ENCODE measurements at regions not wholly inside any gene's neighbourhood (a gene's known extent, or its start where the extent isn't known, plus 50 kb on each side); places are given as distances from the start of the nearest gene placed in this dataset.
"Not testable (repeated sequence)": the region's sequence is repeated elsewhere in the genome, so short reads cannot be mapped to it uniquely, and the experiment has no call there.

GRCh38 chr12:33614630-33615029 lies 175.0 kb upstream of the SYT10 start:
- Histone ChIP-seq H3K23ac (ENCODE audit: low read length) (no peak overlapping the region), H2BK5ac (ENCODE audit: low read length) (no peak overlapping the region)
- no peak for DNase-seq

GRCh38 chr12:33617218-33617617 lies 177.6 kb upstream of the SYT10 start:
- Histone ChIP-seq H3K4me3 (ENCODE audit: low read length) (no peak overlapping the region), H2AK5ac (ENCODE audit: low read length) (no peak overlapping the region), H3K27me3 (ENCODE audit: insufficient read depth, low read length, poor library complexity) (no peaks in the 10 kb centered on the region), H3K27ac (ENCODE audit: low read depth, low read length) (no peak overlapping the region), H4K5ac (ENCODE audit: low read length) (no peak overlapping the region), H2BK120ac (ENCODE audit: low read depth, low read length) (no peak overlapping the region), H3K36me3 (ENCODE audit: control insufficient read depth, insufficient read depth, low read length) (no peaks in the 10 kb centered on the region), H3K79me2 (ENCODE audit: control insufficient read depth, insufficient read depth, low read length) (no peaks in the 10 kb centered on the region), H3K4me2 (ENCODE audit: low read length) (no peak overlapping the region), H3K18ac (ENCODE audit: low read length) (no peak overlapping the region), H4K8ac (ENCODE audit: low read depth, low read length) (no peak overlapping the region), H3K56ac (ENCODE audit: low read length) (no peak overlapping the region), H3K4me1 (ENCODE audit: control insufficient read depth, low read depth, low read length) (no peaks in the 10 kb centered on the region), H3K79me1 (ENCODE audit: low read length) (no peaks in the 10 kb centered on the region), H2BK15ac (replicated peaks; ENCODE audit: low read depth) (no peak overlapping the region), H3K9ac (ENCODE audit: low read length) (no peak overlapping the region), H3K4ac (ENCODE audit: low read depth, low read length) (no peak overlapping the region), H2BK5ac (ENCODE audit: low read length) (no peak overlapping the region), H3K23ac (ENCODE audit: low read length) (no peak overlapping the region)
- DNase-seq, result no peak
- WGBS (ENCODE audit: extremely low coverage, insufficient coverage, low lambda C conversion rate), result no CpG with 5 or more reads among the region's 3 CpGs

More at GRCh38 chr12:33614630-33615029, 175.0 kb upstream of the SYT10 start:
- H3K27me3 ChIP-seq (ENCODE audit: insufficient read depth, low read length, poor library complexity), result no peaks in the 10 kb centered on the region
- H4K5ac ChIP-seq (ENCODE audit: low read length), result no peak overlapping the region
- H2BK120ac ChIP-seq (ENCODE audit: low read depth, low read length), result no peak overlapping the region
- H2BK15ac ChIP-seq (replicated peaks; ENCODE audit: low read depth), result no peak overlapping the region
- no peaks in the 10 kb centered on the region for H3K79me1 ChIP-seq (ENCODE audit: low read length)
- no CpG with 5 or more reads among the region's 3 CpGs for WGBS (ENCODE audit: extremely low coverage, insufficient coverage, low lambda C conversion rate)
- no peaks in the 10 kb centered on the region for H3K36me3 ChIP-seq (ENCODE audit: control insufficient read depth, insufficient read depth, low read length)
- no peak overlapping the region for H3K4ac ChIP-seq (ENCODE audit: low read depth, low read length)
- H2AK5ac ChIP-seq (ENCODE audit: low read length), result no peak overlapping the region
- no peak overlapping the region for H3K4me3 ChIP-seq (ENCODE audit: low read length)
- no peak overlapping the region for H3K18ac ChIP-seq (ENCODE audit: low read length)
- H3K4me1 ChIP-seq (ENCODE audit: control insufficient read depth, low read depth, low read length), result peaks cover 3% of the 10 kb centered on the region
- H4K8ac ChIP-seq (ENCODE audit: low read depth, low read length), result no peak overlapping the region
- no peak overlapping the region for H3K27ac ChIP-seq (ENCODE audit: low read depth, low read length)
- no peak overlapping the region for H3K9ac ChIP-seq (ENCODE audit: low read length)
- H3K56ac ChIP-seq (ENCODE audit: low read length), result no peak overlapping the region
- H3K79me2 ChIP-seq (ENCODE audit: control insufficient read depth, insufficient read depth, low read length), result no peaks in the 10 kb centered on the region
- no peak overlapping the region for H3K4me2 ChIP-seq (ENCODE audit: low read length)

GRCh38 chr12:33628087-33628486 lies 188.5 kb upstream of the SYT10 start:
- Histone ChIP-seq H3K18ac (ENCODE audit: low read length) (no peak overlapping the region), H3K4me3 (ENCODE audit: low read length) (no peak overlapping the region), H3K4me2 (ENCODE audit: low read length) (no peak overlapping the region), H4K5ac (ENCODE audit: low read length) (no peak overlapping the region), H2BK120ac (ENCODE audit: low read depth, low read length) (no peak overlapping the region), H2BK15ac (replicated peaks; ENCODE audit: low read depth) (no peak overlapping the region), H3K79me2 (ENCODE audit: control insufficient read depth, insufficient read depth, low read length) (no peaks in the 10 kb centered on the region), H3K4ac (ENCODE audit: low read depth, low read length) (no peak overlapping the region), H3K27me3 (ENCODE audit: insufficient read depth, low read length, poor library complexity) (no peaks in the 10 kb centered on the region), H2AK5ac (ENCODE audit: low read length) (no peak overlapping the region), H3K79me1 (ENCODE audit: low read length) (no peaks in the 10 kb centered on the region), H3K56ac (ENCODE audit: low read length) (no peak overlapping the region), H3K4me1 (ENCODE audit: control insufficient read depth, low read depth, low read length) (no peaks in the 10 kb centered on the region), H3K36me3 (ENCODE audit: control insufficient read depth, insufficient read depth, low read length) (no peaks in the 10 kb centered on the region), H3K27ac (ENCODE audit: low read depth, low read length) (no peak overlapping the region), H4K8ac (ENCODE audit: low read depth, low read length) (no peak overlapping the region), H2BK5ac (ENCODE audit: low read length) (no peak overlapping the region), H3K9ac (ENCODE audit: low read length) (no peak overlapping the region), H3K23ac (ENCODE audit: low read length) (no peak overlapping the region)
- no CpG with 5 or more reads among the region's 1 CpG for WGBS (ENCODE audit: extremely low coverage, insufficient coverage, low lambda C conversion rate)
- peak; percentile 8 for DNase-seq

GRCh38 chr12:33634544-33634943 lies 194.9 kb upstream of the SYT10 start:
- H4K5ac ChIP-seq (ENCODE audit: low read length), result no peak overlapping the region
- no peak overlapping the region for H2BK5ac ChIP-seq (ENCODE audit: low read length)
- H3K23ac ChIP-seq (ENCODE audit: low read length), result no peak overlapping the region
- H3K4me2 ChIP-seq (ENCODE audit: low read length), result no peak overlapping the region
- no peak overlapping the region for H3K4me3 ChIP-seq (ENCODE audit: low read length)
- H3K79me1 ChIP-seq (ENCODE audit: low read length), result no peaks in the 10 kb centered on the region
- DNase-seq, result no peak
- no peaks in the 10 kb centered on the region for H3K4me1 ChIP-seq (ENCODE audit: control insufficient read depth, low read depth, low read length)
- no peak overlapping the region for H3K56ac ChIP-seq (ENCODE audit: low read length)
- H2BK120ac ChIP-seq (ENCODE audit: low read depth, low read length), result no peak overlapping the region
- no CpG with 5 or more reads among the region's 3 CpGs for WGBS (ENCODE audit: extremely low coverage, insufficient coverage, low lambda C conversion rate)
- H3K27me3 ChIP-seq (ENCODE audit: insufficient read depth, low read length, poor library complexity), result no peaks in the 10 kb centered on the region
- H3K27ac ChIP-seq (ENCODE audit: low read depth, low read length), result no peak overlapping the region
- no peak overlapping the region for H3K18ac ChIP-seq (ENCODE audit: low read length)
- no peak overlapping the region for H4K8ac ChIP-seq (ENCODE audit: low read depth, low read length)
- no peak overlapping the region for H3K4ac ChIP-seq (ENCODE audit: low read depth, low read length)
- H2BK15ac ChIP-seq (replicated peaks; ENCODE audit: low read depth), result no peak overlapping the region
- no peak overlapping the region for H2AK5ac ChIP-seq (ENCODE audit: low read length)
- H3K79me2 ChIP-seq (ENCODE audit: control insufficient read depth, insufficient read depth, low read length), result no peaks in the 10 kb centered on the region
- peaks cover 2% of the 10 kb centered on the region for H3K36me3 ChIP-seq (ENCODE audit: control insufficient read depth, insufficient read depth, low read length)
- H3K9ac ChIP-seq (ENCODE audit: low read length), result no peak overlapping the region

GRCh38 chr12:33636930-33637329 lies 197.3 kb upstream of the SYT10 start:
- not testable (repeated sequence) for H3K56ac ChIP-seq (ENCODE audit: low read length); H3K79me1 ChIP-seq (ENCODE audit: low read length); H2BK5ac ChIP-seq (ENCODE audit: low read length); H2BK120ac ChIP-seq (ENCODE audit: low read depth, low read length); H3K18ac ChIP-seq (ENCODE audit: low read length); H3K79me2 ChIP-seq (ENCODE audit: control insufficient read depth, insufficient read depth, low read length); H3K27ac ChIP-seq (ENCODE audit: low read depth, low read length); H3K4me1 ChIP-seq (ENCODE audit: control insufficient read depth, low read depth, low read length); H4K5ac ChIP-seq (ENCODE audit: low read length); H3K4me3 ChIP-seq (ENCODE audit: low read length); H3K23ac ChIP-seq (ENCODE audit: low read length); H3K36me3 ChIP-seq (ENCODE audit: control insufficient read depth, insufficient read depth, low read length); H3K27me3 ChIP-seq (ENCODE audit: insufficient read depth, low read length, poor library complexity); DNase-seq; H3K4ac ChIP-seq (ENCODE audit: low read depth, low read length); H4K8ac ChIP-seq (ENCODE audit: low read depth, low read length); H3K4me2 ChIP-seq (ENCODE audit: low read length); H2AK5ac ChIP-seq (ENCODE audit: low read length); H3K9ac ChIP-seq (ENCODE audit: low read length); H2BK15ac ChIP-seq (replicated peaks; ENCODE audit: low read depth)
- no CpG with 5 or more reads among the region's 6 CpGs for WGBS (ENCODE audit: extremely low coverage, insufficient coverage, low lambda C conversion rate)

GRCh38 chr12:33639975-33640374 lies 200.4 kb upstream of the SYT10 start:
- Histone ChIP-seq H3K18ac (ENCODE audit: low read length) (no peak overlapping the region), H4K8ac (ENCODE audit: low read depth, low read length) (no peak overlapping the region), H3K9ac (ENCODE audit: low read length) (no peak overlapping the region), H2BK120ac (ENCODE audit: low read depth, low read length) (no peak overlapping the region), H2BK5ac (ENCODE audit: low read length) (no peak overlapping the region), H3K79me1 (ENCODE audit: low read length) (no peaks in the 10 kb centered on the region), H3K4ac (ENCODE audit: low read depth, low read length) (no peak overlapping the region), H3K36me3 (ENCODE audit: control insufficient read depth, insufficient read depth, low read length) (peaks cover 2% of the 10 kb centered on the region), H3K56ac (ENCODE audit: low read length) (no peak overlapping the region), H3K79me2 (ENCODE audit: control insufficient read depth, insufficient read depth, low read length) (no peaks in the 10 kb centered on the region), H2AK5ac (ENCODE audit: low read length) (no peak overlapping the region), H2BK15ac (replicated peaks; ENCODE audit: low read depth) (no peak overlapping the region), H3K23ac (ENCODE audit: low read length) (no peak overlapping the region), H4K5ac (ENCODE audit: low read length) (no peak overlapping the region), H3K27me3 (ENCODE audit: insufficient read depth, low read length, poor library complexity) (no peaks in the 10 kb centered on the region), H3K4me1 (ENCODE audit: control insufficient read depth, low read depth, low read length) (no peaks in the 10 kb centered on the region), H3K4me2 (ENCODE audit: low read length) (no peak overlapping the region), H3K4me3 (ENCODE audit: low read length) (no peak overlapping the region), H3K27ac (ENCODE audit: low read depth, low read length) (no peak overlapping the region)
- DNase-seq, result no peak
- WGBS (ENCODE audit: extremely low coverage, insufficient coverage, low lambda C conversion rate), result no CpG with 5 or more reads among the region's 2 CpGs

Data from mesendoderm (in vitro differentiated cells).